Left ventricle myocardium inferior (tissue), 1 donor: ENCODE measurements at regions not wholly inside any gene's neighbourhood (a gene's known extent, or its start where the extent isn't known, plus 50 kb on each side); places are given as distances from the start of the nearest gene placed in this dataset.

Experiments
- DNase-seq: peaks from one replicate; pipeline ENCODE4 v3.0.0-alpha.2; 2020
- H3K27ac ChIP-seq: fragments of 200-600 bp; replicated peaks from 2 replicates; pipeline ENCODE4 v1.8.0; 2021
- H3K27me3 ChIP-seq: fragments of 200-600 bp; 2 replicates; pipeline ENCODE4 v1.8.0; 2021; ENCODE audit warnings: low read depth
- H3K36me3 ChIP-seq: fragments of 200-600 bp; 2 replicates; pipeline ENCODE4 v1.8.0; 2021
- H3K4me1 ChIP-seq: fragments of 200-600 bp; 2 replicates; pipeline ENCODE4 v1.8.0; 2021
- H3K4me3 ChIP-seq: fragments of 200-600 bp; 2 replicates; pipeline ENCODE4 v1.8.0; 2021; ENCODE audit warnings: mild to moderate bottlenecking, moderate library complexity
- H3K9me3 ChIP-seq: fragments of 200-600 bp; replicated peaks from 2 replicates; pipeline ENCODE4 v1.8.0; 2021
- CTCF ChIP-seq: fragments of 200-600 bp; IDR thresholded peaks from 2 replicates; pipeline ENCODE4 v1.8.0; 2021; ENCODE audit warnings: antibody characterized with exemption, mild to moderate bottlenecking, borderline replicate concordance
- intact Hi-C: fragments of 100-400 bp; cut with micrococcal nuclease; formaldehyde crosslinking; loops from one replicate; pipeline ENCODE4 v1.11.0; 2022
- donor health status: DM: no; HTN: yes; CAD: no; lungs with severe emphysema.

- H3K36me3 ChIP-seq = no peaks in the 10 kb centered on the region
- no peaks in the 10 kb centered on the region for H3K4me1 ChIP-seq
- no peak overlapping the region for H3K27ac ChIP-seq
- H3K4me3 ChIP-seq = no peak overlapping the region
- DNase-seq = no peak
- peaks cover 6% of the 10 kb centered on the region for H3K9me3 ChIP-seq
- intact Hi-C loops = no loop called here
- TF ChIP-seq CTCF = no peak
- no peaks in the 10 kb centered on the region for H3K27me3 ChIP-seq
Measured at GRCh38 chr4:35697210-35697736, 547.0 kb downstream of the ARAP2 start.

- Histone ChIP-seq H3K9me3 (peaks cover 6% of the 10 kb centered on the region), H3K27ac (no peak overlapping the region)
- intact Hi-C loops = no loop called here
Measured at GRCh38 chr4:35700663-35701062, 543.7 kb downstream of the ARAP2 start.

GRCh38 chr4:35709080-35709479, 535.2 kb downstream of the ARAP2 start:
- H3K4me3 ChIP-seq = no peak overlapping the region
- DNase-seq = no peak

More at GRCh38 chr4:35700663-35701062, 543.7 kb downstream of the ARAP2 start:
- Histone ChIP-seq H3K4me1 (no peaks in the 10 kb centered on the region), H3K27me3 (no peaks in the 10 kb centered on the region), H3K36me3 (no peaks in the 10 kb centered on the region), H3K4me3 (no peak overlapping the region)
- DNase-seq = no peak
- TF ChIP-seq CTCF = no peak

GRCh38 chr4:35710343-35710742, 534.0 kb downstream of the ARAP2 start:
- H3K27me3 ChIP-seq = no peaks in the 10 kb centered on the region
- no peaks in the 10 kb centered on the region for H3K36me3 ChIP-seq
- no peak overlapping the region for H3K27ac ChIP-seq
- H3K4me1 ChIP-seq = no peaks in the 10 kb centered on the region
- no peak overlapping the region for H3K4me3 ChIP-seq
- H3K9me3 ChIP-seq = peaks cover 51% of the 10 kb centered on the region
- intact Hi-C loops = no loop called here
- TF ChIP-seq CTCF = no peak
- no peak for DNase-seq

More at GRCh38 chr4:35709080-35709479, 535.2 kb downstream of the ARAP2 start:
- no peak for TF ChIP-seq CTCF
- peaks cover 41% of the 10 kb centered on the region for H3K9me3 ChIP-seq
- intact Hi-C loops = no loop called here
- no peaks in the 10 kb centered on the region for H3K27me3 ChIP-seq
- H3K36me3 ChIP-seq = no peaks in the 10 kb centered on the region
- H3K27ac ChIP-seq = no peak overlapping the region
- no peaks in the 10 kb centered on the region for H3K4me1 ChIP-seq

GRCh38 chr4:35711127-35711526, 533.2 kb downstream of the ARAP2 start:
- no peak for DNase-seq
- no peak for TF ChIP-seq CTCF
- Histone ChIP-seq H3K9me3 (peaks cover 51% of the 10 kb centered on the region), H3K4me1 (no peaks in the 10 kb centered on the region), H3K4me3 (no peak overlapping the region), H3K27ac (no peak overlapping the region), H3K36me3 (no peaks in the 10 kb centered on the region), H3K27me3 (no peaks in the 10 kb centered on the region)
- intact Hi-C loops = no loop called here
